ENCODE measurements at regions not wholly inside any gene's neighbourhood (a gene's known extent, or its start where the extent isn't known, plus 50 kb on each side); places are given as distances from the start of the nearest gene placed in this dataset.

DNA sequence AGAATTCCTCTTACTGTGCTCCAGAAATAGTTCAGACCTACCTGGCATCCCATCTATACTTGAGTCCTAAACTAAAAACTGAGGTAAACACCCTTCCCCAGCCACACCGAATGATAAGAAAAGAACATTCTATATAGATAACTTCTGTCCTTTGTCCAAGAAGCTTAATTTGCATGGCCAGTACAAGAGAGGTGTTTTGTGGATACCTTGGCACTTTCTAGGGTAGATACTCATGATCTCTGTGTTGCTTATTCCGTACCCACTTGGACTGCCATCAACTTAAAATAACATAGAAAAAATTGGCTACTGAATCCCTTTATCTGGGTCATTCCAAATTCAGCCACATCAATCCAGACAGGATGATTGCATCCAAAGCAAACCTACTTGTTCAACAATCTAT, 1050.4 kb downstream of the STIM2 start:
- TF ChIP-seq, protein P1, sequence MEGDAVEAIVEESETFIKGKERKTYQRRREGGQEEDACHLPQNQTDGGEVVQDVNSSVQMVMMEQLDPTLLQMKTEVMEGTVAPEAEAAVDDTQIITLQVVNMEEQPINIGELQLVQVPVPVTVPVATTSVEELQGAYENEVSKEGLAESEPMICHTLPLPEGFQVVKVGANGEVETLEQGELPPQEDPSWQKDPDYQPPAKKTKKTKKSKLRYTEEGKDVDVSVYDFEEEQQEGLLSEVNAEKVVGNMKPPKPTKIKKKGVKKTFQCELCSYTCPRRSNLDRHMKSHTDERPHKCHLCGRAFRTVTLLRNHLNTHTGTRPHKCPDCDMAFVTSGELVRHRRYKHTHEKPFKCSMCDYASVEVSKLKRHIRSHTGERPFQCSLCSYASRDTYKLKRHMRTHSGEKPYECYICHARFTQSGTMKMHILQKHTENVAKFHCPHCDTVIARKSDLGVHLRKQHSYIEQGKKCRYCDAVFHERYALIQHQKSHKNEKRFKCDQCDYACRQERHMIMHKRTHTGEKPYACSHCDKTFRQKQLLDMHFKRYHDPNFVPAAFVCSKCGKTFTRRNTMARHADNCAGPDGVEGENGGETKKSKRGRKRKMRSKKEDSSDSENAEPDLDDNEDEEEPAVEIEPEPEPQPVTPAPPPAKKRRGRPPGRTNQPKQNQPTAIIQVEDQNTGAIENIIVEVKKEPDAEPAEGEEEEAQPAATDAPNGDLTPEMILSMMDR (IDR thresholded peaks at IDR 0.05), result no peak
- no peak for TF ChIP-seq ZFX (IDR thresholded peaks at IDR 0.05; ENCODE audit: borderline replicate concordance)
